ENCODE measurements at regions not wholly inside any gene's neighbourhood (a gene's known extent, or its start where the extent isn't known, plus 50 kb on each side); places are given as distances from the start of the nearest gene placed in this dataset.

DNA sequence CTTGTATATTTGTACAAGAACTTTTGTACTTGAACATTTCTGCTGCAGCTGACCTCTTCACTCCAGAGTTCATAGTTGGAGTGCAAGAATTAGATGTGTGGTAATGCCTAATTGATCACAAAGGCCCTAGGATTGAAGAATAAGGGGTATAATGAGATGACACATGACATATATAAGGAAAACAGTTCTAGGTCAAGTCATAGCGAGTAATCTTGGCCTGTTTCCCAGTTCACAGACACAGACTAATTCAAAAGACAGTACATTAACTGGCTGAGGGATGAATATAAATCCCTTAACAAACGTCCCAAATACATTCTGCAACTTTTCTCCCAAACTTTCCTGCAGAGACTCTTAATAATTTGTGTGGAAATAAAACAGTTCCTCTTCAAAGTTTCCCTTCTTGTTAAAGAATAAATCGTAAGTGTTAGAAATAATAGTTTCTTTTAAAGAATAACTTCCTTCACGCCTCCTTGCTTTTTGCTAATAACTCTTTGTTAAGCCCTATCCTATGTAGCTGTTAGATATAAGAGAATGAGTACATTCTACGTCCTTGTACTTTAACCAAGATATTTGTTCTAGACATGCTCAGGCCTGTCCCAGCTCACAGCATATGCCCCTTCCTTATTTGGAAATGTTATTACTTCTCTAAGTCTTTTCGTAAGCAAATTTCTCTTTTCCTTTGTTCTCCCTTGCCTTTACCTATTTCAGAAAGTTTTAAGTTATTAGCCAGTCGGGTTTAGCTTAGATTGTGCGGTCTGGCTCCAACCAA lies 556.4 kb upstream of the CTNND2 start:
- no peak for DNase-seq
- no peak overlapping the region for H3K4me3 ChIP-seq
- H3K4me1 ChIP-seq, result no peaks in the 10 kb centered on the region
- peaks cover 24% of the 10 kb centered on the region for H3K9me3 ChIP-seq (replicated peaks)
- H3K36me3 ChIP-seq, result no peaks in the 10 kb centered on the region
- H3K27me3 ChIP-seq (ENCODE audit: low read depth), result no peaks in the 10 kb centered on the region
- TF ChIP-seq, protein P1, sequence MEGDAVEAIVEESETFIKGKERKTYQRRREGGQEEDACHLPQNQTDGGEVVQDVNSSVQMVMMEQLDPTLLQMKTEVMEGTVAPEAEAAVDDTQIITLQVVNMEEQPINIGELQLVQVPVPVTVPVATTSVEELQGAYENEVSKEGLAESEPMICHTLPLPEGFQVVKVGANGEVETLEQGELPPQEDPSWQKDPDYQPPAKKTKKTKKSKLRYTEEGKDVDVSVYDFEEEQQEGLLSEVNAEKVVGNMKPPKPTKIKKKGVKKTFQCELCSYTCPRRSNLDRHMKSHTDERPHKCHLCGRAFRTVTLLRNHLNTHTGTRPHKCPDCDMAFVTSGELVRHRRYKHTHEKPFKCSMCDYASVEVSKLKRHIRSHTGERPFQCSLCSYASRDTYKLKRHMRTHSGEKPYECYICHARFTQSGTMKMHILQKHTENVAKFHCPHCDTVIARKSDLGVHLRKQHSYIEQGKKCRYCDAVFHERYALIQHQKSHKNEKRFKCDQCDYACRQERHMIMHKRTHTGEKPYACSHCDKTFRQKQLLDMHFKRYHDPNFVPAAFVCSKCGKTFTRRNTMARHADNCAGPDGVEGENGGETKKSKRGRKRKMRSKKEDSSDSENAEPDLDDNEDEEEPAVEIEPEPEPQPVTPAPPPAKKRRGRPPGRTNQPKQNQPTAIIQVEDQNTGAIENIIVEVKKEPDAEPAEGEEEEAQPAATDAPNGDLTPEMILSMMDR (IDR thresholded peaks at IDR 0.05; ENCODE audit: borderline replicate concordance), result no peak
- intact Hi-C loops (cut with micrococcal nuclease), result no loop called here
- no peak overlapping the region for H3K27ac ChIP-seq (replicated peaks)

DNA sequence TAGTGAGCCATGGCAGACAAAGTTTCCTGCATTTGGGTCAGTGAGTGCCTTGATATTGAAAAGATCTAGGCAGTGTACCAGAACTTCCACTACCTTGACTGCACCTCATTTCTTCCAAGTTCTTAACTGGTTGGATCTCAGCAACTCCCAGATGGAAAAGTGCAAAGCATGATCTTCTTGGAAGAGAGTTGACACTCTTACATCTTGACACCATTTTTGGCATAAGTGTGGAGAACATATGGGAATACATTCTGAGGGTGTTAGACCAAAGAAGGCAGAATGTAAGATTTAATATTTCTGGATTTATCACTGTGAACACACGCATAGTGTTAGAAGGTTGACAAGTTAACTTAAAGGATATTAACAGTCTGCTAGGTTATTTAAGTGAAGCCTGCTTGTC lies 555.1 kb upstream of the CTNND2 start:
- intact Hi-C loops (cut with micrococcal nuclease), result no loop called here
- TF ChIP-seq, protein P1 (IDR thresholded peaks at IDR 0.05; ENCODE audit: borderline replicate concordance), result no peak
- H3K4me1 ChIP-seq, result no peaks in the 10 kb centered on the region

DNA sequence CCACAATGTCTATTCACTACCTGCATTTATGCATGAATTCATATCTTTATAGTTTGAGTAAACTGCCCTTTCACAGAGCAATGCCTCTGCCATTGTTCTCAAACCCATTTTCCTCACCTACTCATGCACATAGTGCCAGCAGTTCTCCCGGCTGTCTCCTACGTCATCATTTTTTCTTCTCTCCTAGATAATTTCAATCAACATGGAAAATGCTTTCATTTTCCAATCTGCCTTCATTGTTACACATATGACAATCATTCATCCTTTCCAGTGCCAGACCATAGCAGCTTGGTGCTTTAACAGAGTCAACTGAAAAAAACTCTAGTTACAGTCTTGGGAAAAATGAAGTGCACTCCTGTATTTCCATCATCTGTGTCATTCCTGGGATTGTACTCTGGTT lies 514.8 kb upstream of the CTNND2 start:
- TF ChIP-seq, protein P1 (IDR thresholded peaks at IDR 0.05; ENCODE audit: borderline replicate concordance), result no peak

More for the DNA sequence above, 555.1 kb upstream of the CTNND2 start:
- Histone ChIP-seq H3K27ac (replicated peaks) (no peak overlapping the region), H3K36me3 (no peaks in the 10 kb centered on the region), H3K9me3 (replicated peaks) (peaks cover 24% of the 10 kb centered on the region), H3K4me3 (no peak overlapping the region), H3K27me3 (ENCODE audit: low read depth) (no peaks in the 10 kb centered on the region)
- DNase-seq, result no peak

DNA sequence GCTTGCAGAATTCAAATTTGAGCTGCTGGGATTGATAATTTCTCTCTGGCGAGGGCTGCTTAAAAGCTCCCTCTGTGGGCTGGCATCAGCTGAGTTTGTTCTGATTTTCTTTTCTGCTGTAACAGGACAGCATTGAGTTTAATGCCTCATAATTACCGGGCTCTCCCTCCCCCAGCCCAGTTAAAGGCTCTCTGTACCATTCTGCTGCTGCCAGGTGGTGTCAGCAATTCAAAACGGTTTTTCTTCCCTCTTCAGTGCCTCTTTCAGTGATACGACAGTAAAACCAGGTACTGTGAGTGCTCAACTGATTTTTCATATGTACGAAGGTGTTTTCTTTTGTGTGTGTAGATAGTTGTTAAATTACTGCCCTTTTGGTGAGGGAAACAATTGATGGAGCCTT lies 509.3 kb upstream of the CTNND2 start:
- no peak overlapping the region for H3K27ac ChIP-seq (replicated peaks)
- intact Hi-C loops (cut with micrococcal nuclease), result loop anchor here (2.0 kb wide), 1 partner anchor 29 kb away; no protein-coding TSS in a partner anchor
- no peaks in the 10 kb centered on the region for H3K4me1 ChIP-seq
- no peaks in the 10 kb centered on the region for H3K36me3 ChIP-seq
- H3K9me3 ChIP-seq (replicated peaks), result peaks cover 12% of the 10 kb centered on the region
- TF ChIP-seq, protein P1 (IDR thresholded peaks at IDR 0.05; ENCODE audit: borderline replicate concordance), result no peak
- H3K27me3 ChIP-seq (ENCODE audit: low read depth), result no peaks in the 10 kb centered on the region
- H3K4me3 ChIP-seq, result no peak overlapping the region
- no peak for DNase-seq

More for the DNA sequence above, 514.8 kb upstream of the CTNND2 start:
- intact Hi-C loops (cut with micrococcal nuclease), result no loop called here
- no peaks in the 10 kb centered on the region for H3K4me1 ChIP-seq
- H3K36me3 ChIP-seq, result no peaks in the 10 kb centered on the region
- DNase-seq, result no peak
- no peak overlapping the region for H3K27ac ChIP-seq (replicated peaks)
- no peak overlapping the region for H3K4me3 ChIP-seq
- no peaks in the 10 kb centered on the region for H3K27me3 ChIP-seq (ENCODE audit: low read depth)
- peaks cover 6% of the 10 kb centered on the region for H3K9me3 ChIP-seq (replicated peaks)

DNA sequence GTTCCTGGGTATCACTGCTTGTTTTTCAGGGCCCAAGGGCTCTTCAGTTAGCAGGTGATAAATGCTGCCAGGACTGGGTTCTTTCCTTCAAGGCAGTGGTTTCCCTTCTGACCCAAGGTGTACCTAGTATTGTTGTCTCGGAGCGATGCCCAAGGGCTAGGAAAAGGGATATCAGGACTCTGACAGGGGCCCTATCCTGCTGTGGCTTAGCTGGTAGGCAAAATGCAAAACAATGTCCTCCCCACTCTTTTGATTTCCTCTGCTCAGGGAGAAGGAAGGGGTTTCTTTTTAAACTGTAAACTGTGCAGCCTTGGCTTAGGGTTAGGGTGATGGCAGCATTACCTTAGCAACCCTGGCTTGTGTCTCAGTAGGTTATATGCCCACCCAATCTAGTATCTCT lies 508.8 kb upstream of the CTNND2 start:
- no peak for DNase-seq
- H3K27me3 ChIP-seq (ENCODE audit: low read depth), result no peaks in the 10 kb centered on the region

More for the DNA sequence above, 508.8 kb upstream of the CTNND2 start:
- TF ChIP-seq, protein P1 (IDR thresholded peaks at IDR 0.05; ENCODE audit: borderline replicate concordance), result no peak
- H3K36me3 ChIP-seq, result no peaks in the 10 kb centered on the region
- H3K4me3 ChIP-seq, result no peak overlapping the region
- intact Hi-C loops (cut with micrococcal nuclease), result loop anchor here (2.0 kb wide), 1 partner anchor 28 kb away; no protein-coding TSS in a partner anchor
- H3K9me3 ChIP-seq (replicated peaks), result peaks cover 12% of the 10 kb centered on the region
- no peak overlapping the region for H3K27ac ChIP-seq (replicated peaks)
- H3K4me1 ChIP-seq, result no peaks in the 10 kb centered on the region

All from left ventricle myocardium inferior (tissue), 1 donor.